Tibial artery (tissue), 4 donors: ENCODE measurements at regions not wholly inside any gene's neighbourhood (a gene's known extent, or its start where the extent isn't known, plus 50 kb on each side); places are given as distances from the start of the nearest gene placed in this dataset.

Experiments used
- DNase-seq, 2 donors: peaks; one replicate each; pipeline ENCODE4 v3.0.0-alpha.2; 2019
- H3K27ac ChIP-seq, 2 donors: fragments of 200-600 bp; sonication (generic) in 1 of 2; 1 replicate in 1 of 2; 2 replicates in 1 of 2; pipeline ENCODE4 v1.5.1; 2018 to 2019; ENCODE audit warnings: mild to moderate bottlenecking in 1 of 2
- H3K27me3 ChIP-seq, 2 donors: fragments of 200-600 bp; sonication (generic) in 1 of 2; one replicate each; pipeline versions ENCODE4 v1.5.1 to v1.6.0; 2016 to 2019
- H3K36me3 ChIP-seq, 3 donors: fragments of 200-600 bp; sonication (generic) in 2 of 3; one replicate each; pipeline ENCODE4 v1.5.1; 2016 to 2019; ENCODE audit warnings: mild to moderate bottlenecking in 2 of 3
- H3K4me1 ChIP-seq, 4 donors: fragments of 200-600 bp; sonication (generic) in 2 of 4; 1 replicate in 3 of 4; 2 replicates in 1 of 4; pipeline ENCODE4 v1.5.1; 2016 to 2019
- H3K4me3 ChIP-seq, 2 donors: fragments of 200-600 bp; sonication (generic) in 1 of 2; 1 replicate in 1 of 2; 2 replicates in 1 of 2; pipeline ENCODE4 v1.5.1; 2018 to 2019; ENCODE audit warnings: mild to moderate bottlenecking in 2 of 2
- H3K9me3 ChIP-seq, 3 donors: fragments of 200-600 bp; sonication (generic) in 1 of 3; one replicate each; pipeline ENCODE4 v1.5.1; 2016 to 2019
- intact Hi-C: fragments of 100-400 bp; cut with DNase I; formaldehyde crosslinking; loops from one replicate; pipeline ENCODE4 v1.15.0; 2023; ENCODE audit warnings: low total_unique reads
- TF ChIP-seq, protein P1 (sequence below), 2 experiments: fragments of 200-600 bp in 1 of 2; fragments of 450-650 bp in 1 of 2; IDR thresholded peaks; one replicate each; pipeline ENCODE4 v1.5.1; 2017 to 2019; ENCODE audit warnings: antibody characterized with exemption in 2 of 2, mild to moderate bottlenecking in 1 of 2, moderate library complexity in 1 of 2

- H3K9me3 ChIP-seq, result no peaks in the 10 kb centered on the region
- H3K27ac ChIP-seq, result no peak overlapping the region
- H3K4me3 ChIP-seq, result no peak overlapping the region
- no peak for DNase-seq
- intact Hi-C loops, result no loop called here
- H3K36me3 ChIP-seq, result no peaks in the 10 kb centered on the region
- no peaks in the 10 kb centered on the region for H3K4me1 ChIP-seq
- TF ChIP-seq, protein P1, sequence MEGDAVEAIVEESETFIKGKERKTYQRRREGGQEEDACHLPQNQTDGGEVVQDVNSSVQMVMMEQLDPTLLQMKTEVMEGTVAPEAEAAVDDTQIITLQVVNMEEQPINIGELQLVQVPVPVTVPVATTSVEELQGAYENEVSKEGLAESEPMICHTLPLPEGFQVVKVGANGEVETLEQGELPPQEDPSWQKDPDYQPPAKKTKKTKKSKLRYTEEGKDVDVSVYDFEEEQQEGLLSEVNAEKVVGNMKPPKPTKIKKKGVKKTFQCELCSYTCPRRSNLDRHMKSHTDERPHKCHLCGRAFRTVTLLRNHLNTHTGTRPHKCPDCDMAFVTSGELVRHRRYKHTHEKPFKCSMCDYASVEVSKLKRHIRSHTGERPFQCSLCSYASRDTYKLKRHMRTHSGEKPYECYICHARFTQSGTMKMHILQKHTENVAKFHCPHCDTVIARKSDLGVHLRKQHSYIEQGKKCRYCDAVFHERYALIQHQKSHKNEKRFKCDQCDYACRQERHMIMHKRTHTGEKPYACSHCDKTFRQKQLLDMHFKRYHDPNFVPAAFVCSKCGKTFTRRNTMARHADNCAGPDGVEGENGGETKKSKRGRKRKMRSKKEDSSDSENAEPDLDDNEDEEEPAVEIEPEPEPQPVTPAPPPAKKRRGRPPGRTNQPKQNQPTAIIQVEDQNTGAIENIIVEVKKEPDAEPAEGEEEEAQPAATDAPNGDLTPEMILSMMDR (IDR thresholded peaks at IDR 0.05), result no peak
- H3K27me3 ChIP-seq, result no peaks in the 10 kb centered on the region
Measured at GRCh38 chr21:16095005-16095404, 365.2 kb downstream of the USP25 start.

GRCh38 chr21:16096988-16097387 lies 367.2 kb downstream of the USP25 start:
- Histone ChIP-seq H3K4me3 (no peak overlapping the region), H3K4me1 (no peaks in the 10 kb centered on the region), H3K27ac (no peak overlapping the region), H3K9me3 (no peaks in the 10 kb centered on the region), H3K27me3 (no peaks in the 10 kb centered on the region), H3K36me3 (no peaks in the 10 kb centered on the region)
- intact Hi-C loops, result no loop called here
- TF ChIP-seq, protein P1 (IDR thresholded peaks at IDR 0.05), result no peak
- DNase-seq, result no peak

GRCh38 chr21:16102113-16102512 lies 372.3 kb downstream of the USP25 start:
- Histone ChIP-seq H3K9me3 (no peaks in the 10 kb centered on the region), H3K27me3 (no peaks in the 10 kb centered on the region), H3K4me3 (no peak overlapping the region), H3K36me3 (no peaks in the 10 kb centered on the region), H3K4me1 (no peaks in the 10 kb centered on the region), H3K27ac (no peak overlapping the region)
- TF ChIP-seq, protein P1 (IDR thresholded peaks at IDR 0.05), result no peak
- no peak for DNase-seq
- intact Hi-C loops, result no loop called here

GRCh38 chr21:16108561-16109075 lies 378.8 kb downstream of the USP25 start:
- Histone ChIP-seq H3K4me1 (no peaks in the 10 kb centered on the region), H3K27ac (no peak overlapping the region), H3K36me3 (no peaks in the 10 kb centered on the region), H3K9me3 (no peaks in the 10 kb centered on the region), H3K27me3 (no peaks in the 10 kb centered on the region), H3K4me3 (no peak overlapping the region)
- TF ChIP-seq, protein P1 (IDR thresholded peaks at IDR 0.05), result no peak
- intact Hi-C loops, result no loop called here
- no peak for DNase-seq

DNA sequence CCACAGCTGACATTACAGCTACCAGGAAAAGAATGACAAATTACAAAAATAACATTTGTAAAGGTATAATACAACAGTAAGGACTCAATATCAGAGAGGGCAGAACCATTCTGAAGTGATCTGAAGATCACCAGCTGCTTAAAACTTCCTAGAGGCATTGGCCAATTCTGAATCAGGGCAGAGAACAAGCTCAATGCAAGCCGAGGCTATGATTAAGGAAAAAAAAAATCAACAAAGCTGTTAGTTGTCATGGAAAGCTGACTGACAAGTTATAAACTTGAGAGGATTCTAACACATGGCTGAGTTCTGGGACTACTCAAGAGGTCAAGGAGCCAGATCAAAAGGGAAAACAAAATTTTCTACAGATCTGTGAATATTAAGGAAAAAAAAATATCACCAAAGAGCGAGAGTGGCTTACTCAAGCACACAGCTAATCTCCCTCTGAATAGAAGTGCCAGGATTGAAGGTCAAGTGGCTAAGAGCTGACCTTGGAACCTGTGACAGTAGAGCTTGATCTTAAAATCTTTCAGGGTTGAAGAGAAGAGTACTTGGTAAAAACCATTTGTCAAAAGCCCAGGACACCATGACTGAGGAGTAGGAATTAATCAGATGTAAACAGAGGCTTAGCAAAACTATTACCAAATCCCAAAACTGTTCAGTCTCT lies 383.4 kb downstream of the USP25 start:
- Histone ChIP-seq H3K27me3 (no peaks in the 10 kb centered on the region), H3K4me3 (no peak overlapping the region), H3K9me3 (no peaks in the 10 kb centered on the region), H3K4me1 (peaks cover 0 to 7% (median 0%) of the 10 kb centered on the region in 4 donors), H3K36me3 (no peaks in the 10 kb centered on the region), H3K27ac (no peak overlapping the region)
- intact Hi-C loops, result no loop called here
- TF ChIP-seq, protein P1 (IDR thresholded peaks at IDR 0.05), result no peak
- DNase-seq, result no peak
